ENCODE measurements at regions not wholly inside any gene's neighbourhood (a gene's known extent, or its start where the extent isn't known, plus 50 kb on each side); places are given as distances from the start of the nearest gene placed in this dataset.

DNA sequence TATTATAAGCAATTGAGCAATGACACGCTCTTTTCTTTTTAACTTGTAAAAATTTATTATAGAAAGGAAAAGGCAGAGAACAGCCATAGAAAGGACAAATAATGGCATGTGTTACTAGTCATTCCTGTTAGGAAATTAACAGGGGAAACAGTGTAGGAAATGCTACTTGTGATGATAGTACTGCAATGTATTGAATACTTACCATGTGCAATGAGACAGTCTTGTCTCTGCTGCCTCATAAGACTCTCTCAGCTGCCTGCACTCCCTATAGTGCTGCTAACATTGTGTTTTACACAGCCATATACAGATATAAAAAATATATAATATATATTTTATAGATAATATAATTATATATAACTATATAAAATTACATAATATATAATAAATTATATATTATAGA is 62.3 kb upstream of the SHOX start:
- Histone ChIP-seq H2BK20ac (ENCODE audit: low read depth, low read length, poor library complexity, severe bottlenecking) (no peak overlapping the region), H4K5ac (ENCODE audit: insufficient read length, low read depth, low read length) (no peak overlapping the region), H3K9me3 (ENCODE audit: control insufficient read depth, low read depth, low read length) (no peaks in the 10 kb centered on the region), H3K14ac (ENCODE audit: insufficient read depth, low read length) (no peak overlapping the region), H2BK5ac (ENCODE audit: insufficient read length, low read length) (no peak overlapping the region), H3K23ac (ENCODE audit: insufficient read length, low read depth, low read length) (no peak overlapping the region), H2BK15ac (ENCODE audit: low read depth, low read length) (no peak overlapping the region), H3K27ac (ENCODE audit: insufficient read length, low read depth, low read length) (no peak overlapping the region), H4K91ac (ENCODE audit: insufficient read length, low read depth, low read length) (no peak overlapping the region), H4K8ac (replicated peaks; ENCODE audit: insufficient read length, low read depth, low read length) (no peak overlapping the region), H2AFZ (ENCODE audit: low read length) (no peak overlapping the region), H3K4ac (ENCODE audit: low read depth, low read length) (no peak overlapping the region), H3K4me1 (ENCODE audit: insufficient read depth, low read length) (no peaks in the 10 kb centered on the region), H2AK5ac (ENCODE audit: insufficient read length, low read length) (no peak overlapping the region), H3K4me2 (ENCODE audit: insufficient read depth, insufficient read length, low read length) (no peak overlapping the region), H2BK120ac (ENCODE audit: low read depth, low read length, poor library complexity, severe bottlenecking) (no peak overlapping the region), H3K23me2 (ENCODE audit: insufficient read length, low read depth, low read length, poor library complexity, severe bottlenecking) (no peaks in the 10 kb centered on the region), H3K27me3 (ENCODE audit: insufficient read depth, low read length) (no peaks in the 10 kb centered on the region), H3K18ac (ENCODE audit: insufficient read length, low read depth, low read length) (no peak overlapping the region), H4K20me1 (ENCODE audit: control insufficient read depth, insufficient read depth, insufficient read length) (no peaks in the 10 kb centered on the region), H3T11ph (ENCODE audit: low read length) (no peak overlapping the region), H3K56ac (ENCODE audit: insufficient read length, low read depth, low read length) (no peak overlapping the region), H3K79me1 (ENCODE audit: insufficient read depth, low read depth, low read length, poor library complexity, severe bottlenecking) (no peaks in the 10 kb centered on the region), H2BK12ac (ENCODE audit: insufficient read length, low read depth, low read length) (no peak overlapping the region), H3K79me2 (ENCODE audit: insufficient read depth, low read length) (no peaks in the 10 kb centered on the region), H3K9ac (ENCODE audit: extremely low read depth, insufficient read length, low read length) (no peak overlapping the region)
- Mint-ChIP-seq H3K9me3 (peaks cover 3 to 7% of the 10 kb centered on the region in 2 experiments; a peak in 2 of 5 replicates), H3K27me3 (ENCODE audit: low read depth) (no peaks in the 10 kb centered on the region; the same call in 1 of the 2 replicates), H3K27ac (no peak overlapping the region), H3K36me3 (ENCODE audit: insufficient read depth in 1 of 3, low read depth in 3 of 3) (no peaks in the 10 kb centered on the region), H3K4me1 (no peaks in the 10 kb centered on the region), H3K4me3 (no peak overlapping the region)
- DNase-seq, result no peak
- WGBS (ENCODE audit: extremely low coverage, insufficient read length, low lambda C conversion rate), result no CpG with 5 or more reads among the region's 1 CpG
- TF ChIP-seq, protein P1, sequence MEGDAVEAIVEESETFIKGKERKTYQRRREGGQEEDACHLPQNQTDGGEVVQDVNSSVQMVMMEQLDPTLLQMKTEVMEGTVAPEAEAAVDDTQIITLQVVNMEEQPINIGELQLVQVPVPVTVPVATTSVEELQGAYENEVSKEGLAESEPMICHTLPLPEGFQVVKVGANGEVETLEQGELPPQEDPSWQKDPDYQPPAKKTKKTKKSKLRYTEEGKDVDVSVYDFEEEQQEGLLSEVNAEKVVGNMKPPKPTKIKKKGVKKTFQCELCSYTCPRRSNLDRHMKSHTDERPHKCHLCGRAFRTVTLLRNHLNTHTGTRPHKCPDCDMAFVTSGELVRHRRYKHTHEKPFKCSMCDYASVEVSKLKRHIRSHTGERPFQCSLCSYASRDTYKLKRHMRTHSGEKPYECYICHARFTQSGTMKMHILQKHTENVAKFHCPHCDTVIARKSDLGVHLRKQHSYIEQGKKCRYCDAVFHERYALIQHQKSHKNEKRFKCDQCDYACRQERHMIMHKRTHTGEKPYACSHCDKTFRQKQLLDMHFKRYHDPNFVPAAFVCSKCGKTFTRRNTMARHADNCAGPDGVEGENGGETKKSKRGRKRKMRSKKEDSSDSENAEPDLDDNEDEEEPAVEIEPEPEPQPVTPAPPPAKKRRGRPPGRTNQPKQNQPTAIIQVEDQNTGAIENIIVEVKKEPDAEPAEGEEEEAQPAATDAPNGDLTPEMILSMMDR (conservative IDR thresholded peaks at IDR 0.05), result no peak
